GM21717 (cell line): ENCODE measurements at regions not wholly inside any gene's neighbourhood (a gene's known extent, or its start where the extent isn't known, plus 50 kb on each side); places are given as distances from the start of the nearest gene placed in this dataset.

Experiments
- ATAC-seq: cut with Tn5 transposase; IDR thresholded peaks from one replicate; pipeline ENCODE4 v1.9.1; 2021; ENCODE audit warnings: mild to moderate bottlenecking, moderate library complexity; ENCODE audit not compliant: unreplicated experiment

DNA sequence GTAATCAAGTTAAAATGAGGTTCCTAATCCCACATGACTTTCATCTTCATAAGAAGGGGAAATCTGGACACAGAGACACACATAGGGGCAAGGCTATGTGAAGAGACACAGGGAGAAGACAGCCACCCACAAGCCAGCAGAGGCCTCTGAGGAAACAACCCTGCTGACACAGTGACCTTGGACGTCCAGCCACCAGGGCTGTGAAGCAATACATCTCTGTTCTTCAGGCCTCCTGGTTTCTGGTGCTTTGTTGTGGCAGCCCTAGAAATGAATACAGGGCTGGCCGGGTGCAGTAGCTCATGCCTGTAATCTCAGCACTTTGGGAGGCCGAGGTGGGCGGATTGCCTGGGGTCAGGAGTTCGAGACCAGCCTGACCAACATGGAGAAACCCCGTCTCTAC lies 183.9 kb downstream of the CXCL12 start:
- ATAC-seq = no peak

DNA sequence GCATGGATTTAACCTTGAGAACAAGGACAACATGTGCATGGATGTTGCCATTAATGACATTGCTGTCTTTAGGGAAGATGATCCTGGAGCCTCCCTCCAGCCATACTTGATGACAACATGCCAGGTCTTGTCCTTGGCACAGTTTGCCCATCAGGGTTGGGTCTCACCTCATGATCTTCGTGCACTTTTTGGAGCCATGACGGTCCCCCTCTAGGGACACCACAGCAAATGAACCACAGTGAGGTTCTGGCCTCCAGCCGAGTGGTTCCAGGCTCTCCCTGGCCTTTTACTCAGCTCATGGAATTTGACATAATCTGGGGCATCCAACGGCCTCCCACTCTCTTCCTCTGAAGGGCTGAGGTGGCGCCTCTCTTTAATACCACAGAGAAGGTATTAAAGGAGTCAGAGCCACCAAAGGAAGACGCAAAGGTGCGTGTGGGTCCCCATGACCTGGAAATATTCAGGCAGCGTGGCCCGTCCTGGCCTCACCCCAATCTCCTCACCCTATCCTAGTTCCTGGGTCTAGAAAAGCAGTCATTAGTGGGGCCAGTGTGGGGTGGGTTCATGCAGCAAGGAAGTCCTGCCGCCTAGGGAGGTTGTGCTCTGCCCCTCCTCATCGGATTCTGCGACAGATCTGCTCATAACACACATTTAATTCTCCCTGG lies 184.8 kb downstream of the CXCL12 start:
- ATAC-seq = no peak

DNA sequence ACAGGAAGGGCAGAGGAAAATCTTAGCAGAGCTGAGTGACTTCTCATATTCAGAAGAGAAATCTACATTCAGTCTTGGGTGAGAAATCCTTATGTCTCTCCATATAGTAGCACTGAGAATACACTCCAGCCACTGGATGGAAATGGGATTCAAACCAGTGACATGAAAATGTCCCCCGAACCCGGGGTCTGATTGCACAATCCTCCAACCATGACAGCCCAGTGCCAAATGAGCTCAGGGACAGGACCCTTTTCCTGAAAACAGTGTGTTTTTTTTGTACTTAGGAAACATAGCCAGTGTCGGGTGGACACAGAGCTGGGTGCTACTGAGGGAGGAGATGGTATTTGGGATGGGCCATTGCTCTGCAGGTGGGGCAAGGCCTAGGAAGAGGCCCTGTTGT lies 185.6 kb downstream of the CXCL12 start:
- no peak for ATAC-seq

- ATAC-seq = no peak
These were observed 186.2 kb downstream of the CXCL12 start for GRCh38 chr10:44198780-44199097.

- no peak for ATAC-seq
These were observed 186.7 kb downstream of the CXCL12 start for GRCh38 chr10:44198096-44198779.

GRCh38 chr10:44197646-44198045 lies 187.3 kb downstream of the CXCL12 start:
- no peak for ATAC-seq

DNA sequence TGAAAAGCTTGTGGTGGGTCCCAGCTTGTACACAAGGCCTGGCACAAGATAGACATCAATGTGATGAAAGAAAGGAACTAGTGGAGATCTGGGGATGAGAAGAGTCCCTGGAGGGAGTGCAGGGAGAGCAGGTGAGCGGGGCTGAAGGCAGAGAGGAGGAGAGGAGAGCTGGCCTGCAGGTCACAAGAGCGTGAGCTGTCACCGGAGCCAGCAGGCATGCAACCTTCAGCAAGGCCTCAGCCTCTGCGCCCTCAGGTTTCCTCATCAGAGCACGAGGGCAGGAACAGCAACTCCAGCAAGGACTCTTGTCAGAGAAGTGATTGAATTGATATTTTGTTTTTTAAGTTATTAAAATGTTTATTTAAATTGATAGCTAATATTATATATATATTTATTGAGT lies 188.6 kb downstream of the CXCL12 start:
- no peak for ATAC-seq

- no peak for ATAC-seq
These were observed 188.9 kb downstream of the CXCL12 start for GRCh38 chr10:44196008-44196320.

GRCh38 chr10:44195112-44196007 lies 189.5 kb downstream of the CXCL12 start:
- no peak for ATAC-seq

DNA sequence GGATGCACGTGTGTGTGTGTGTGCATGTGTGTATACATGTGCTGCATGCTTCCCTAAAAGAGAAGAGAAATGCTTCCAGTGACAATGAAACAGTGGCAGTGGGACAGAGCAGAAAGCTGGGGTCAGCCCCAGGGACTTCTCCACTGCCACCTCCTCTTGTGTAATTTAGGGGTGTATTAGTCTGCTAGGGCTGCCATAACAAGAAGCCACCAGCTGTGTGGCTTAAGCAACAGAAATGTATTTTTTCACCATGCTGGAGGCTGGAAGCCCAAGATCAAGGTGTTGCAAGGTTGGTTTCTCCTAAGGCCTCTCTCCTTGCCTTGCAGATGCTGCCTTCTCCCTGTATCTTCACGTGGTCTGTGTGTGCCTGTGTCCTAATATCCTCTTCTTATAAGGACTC lies 190.5 kb downstream of the CXCL12 start:
- ATAC-seq = no peak

DNA sequence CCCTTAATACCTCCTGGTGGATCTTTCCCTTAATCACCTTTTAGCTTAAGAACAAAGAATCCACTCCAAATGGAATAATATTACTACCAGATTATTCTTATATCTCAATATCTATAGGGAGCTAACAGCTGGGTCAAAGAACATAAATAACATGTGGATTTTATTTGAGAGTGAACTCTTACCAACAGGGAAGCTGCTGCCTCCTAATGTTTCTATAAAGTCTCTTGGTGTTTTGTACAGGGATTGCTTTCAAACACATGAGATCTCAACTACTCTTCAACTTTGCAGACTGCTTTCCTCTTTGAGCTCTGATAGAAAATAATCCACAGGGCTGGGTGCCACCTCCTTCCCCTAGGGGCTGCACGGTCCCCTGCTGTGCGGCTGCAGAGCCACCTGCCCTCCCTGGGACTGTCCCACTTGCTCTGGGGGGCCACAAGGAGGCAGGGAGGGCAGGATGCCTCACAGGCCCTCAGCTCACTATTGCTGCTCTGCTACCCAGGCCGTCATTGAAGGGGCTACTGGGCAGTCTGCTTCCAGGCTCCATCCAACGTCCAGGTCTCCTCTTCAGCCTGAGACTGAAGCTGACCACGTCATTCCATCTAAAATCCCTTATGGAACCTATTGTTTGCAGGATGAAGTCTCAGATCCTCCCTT lies 191.2 kb downstream of the CXCL12 start:
- no peak for ATAC-seq

- ATAC-seq = no peak
These were observed 191.7 kb downstream of the CXCL12 start for GRCh38 chr10:44193166-44193565.

GRCh38 chr10:44192435-44192834 lies 192.5 kb downstream of the CXCL12 start:
- no peak for ATAC-seq

DNA sequence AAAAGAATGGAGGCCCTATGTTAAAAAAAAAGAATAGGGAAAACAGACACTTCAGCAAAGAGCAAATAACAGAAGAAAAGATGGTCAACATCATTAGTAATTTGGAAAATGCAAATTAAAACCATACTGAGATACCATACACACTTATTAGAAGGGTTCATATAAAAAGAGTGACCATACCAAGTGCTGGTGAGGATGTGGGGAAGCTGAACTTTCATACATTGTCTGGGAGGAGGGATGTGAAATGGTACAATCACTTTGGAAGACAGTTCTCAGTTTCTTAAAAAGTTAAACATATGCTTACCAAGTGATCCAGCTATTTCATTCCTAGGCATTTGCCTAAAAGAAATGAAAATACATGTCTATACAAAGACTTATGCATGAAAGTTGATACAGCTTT lies 194.4 kb downstream of the CXCL12 start:
- no peak for ATAC-seq

- ATAC-seq = no peak
These were observed 198.1 kb downstream of the CXCL12 start for GRCh38 chr10:44186821-44187220.

GRCh38 chr10:44186150-44186549 lies 198.7 kb downstream of the CXCL12 start:
- no peak for ATAC-seq

DNA sequence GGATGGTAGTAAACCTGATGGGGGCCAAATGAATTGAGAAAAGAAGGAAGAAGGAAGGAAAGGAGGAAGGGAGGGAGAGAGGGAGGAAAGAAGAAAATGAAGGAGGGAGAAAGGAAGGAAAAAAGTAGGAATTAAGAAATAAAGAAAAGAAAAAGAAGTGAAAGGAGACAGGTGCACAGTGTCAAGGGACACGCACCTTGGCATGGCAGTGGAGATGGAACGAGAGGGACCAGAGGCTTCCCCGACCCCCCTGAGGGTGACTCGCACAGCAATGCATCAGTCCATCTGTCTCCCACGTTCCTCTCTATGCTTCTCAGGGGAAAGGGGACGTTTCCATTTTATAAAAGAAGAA lies 199.6 kb downstream of the CXCL12 start:
- no peak for ATAC-seq

- no peak for ATAC-seq
These were observed 200.1 kb downstream of the CXCL12 start for GRCh38 chr10:44184633-44185314.

DNA sequence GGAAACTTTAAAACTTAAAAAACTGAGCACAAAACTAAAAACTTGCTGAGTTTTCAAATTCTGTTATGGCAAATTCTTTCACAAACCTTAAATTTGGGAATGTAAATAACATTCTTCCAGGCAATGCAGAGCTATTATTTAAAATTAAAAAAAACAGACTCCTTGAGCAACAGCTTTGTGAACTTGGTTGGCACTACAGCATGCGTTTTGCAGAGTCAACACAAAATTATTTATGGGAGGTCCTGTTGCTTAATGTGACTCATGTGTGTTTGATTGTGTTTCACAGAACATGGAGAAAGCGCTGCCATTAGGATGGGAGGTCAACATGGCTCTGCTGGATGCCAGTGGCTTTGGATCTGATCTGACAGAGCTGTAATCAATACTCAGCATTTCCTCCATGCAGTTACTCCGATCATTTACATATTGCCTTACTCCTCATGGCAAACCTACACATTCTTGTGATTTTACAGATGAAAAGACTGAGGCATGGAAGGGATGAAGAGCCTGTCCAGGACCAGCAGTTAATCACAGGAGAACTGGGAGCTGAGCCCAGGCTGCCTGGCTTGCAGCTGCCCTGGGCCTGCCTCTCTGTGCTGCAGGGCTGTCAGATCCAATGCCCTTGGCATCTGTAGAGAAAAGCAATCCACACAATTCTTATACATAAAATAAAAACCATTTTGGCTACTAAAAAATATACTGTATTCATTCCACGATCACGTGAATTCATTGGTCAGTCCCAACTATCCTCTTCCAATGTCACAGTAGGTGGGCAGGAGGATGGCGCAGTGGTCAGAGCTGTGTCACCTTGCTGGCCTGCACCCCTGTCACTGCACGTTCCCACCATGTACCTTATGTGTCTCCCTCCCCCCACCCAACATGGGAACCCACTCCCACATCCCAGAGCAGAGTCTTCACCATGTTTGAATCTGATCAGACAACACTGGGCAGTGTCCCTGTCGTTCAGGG lies 200.9 kb downstream of the CXCL12 start:
- no peak for ATAC-seq

DNA sequence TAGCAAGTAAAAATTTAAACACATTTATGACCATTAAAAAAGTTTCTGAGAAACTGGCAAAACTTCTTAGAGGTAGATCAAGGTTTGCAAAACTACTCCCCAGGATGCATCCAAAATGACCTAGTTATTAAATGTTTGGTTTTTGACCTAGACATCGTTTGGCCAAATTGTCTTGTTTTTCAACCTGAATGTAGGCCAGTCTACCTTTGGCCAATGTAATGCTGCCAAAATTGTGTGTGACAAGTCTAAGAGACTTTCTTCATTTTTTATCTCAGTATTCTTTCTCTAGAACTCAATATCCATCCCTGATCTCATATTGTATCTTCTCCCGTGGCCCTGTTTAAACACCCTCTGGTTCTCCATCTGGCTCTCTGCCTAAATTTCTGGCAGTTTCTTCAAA lies 202.0 kb downstream of the CXCL12 start:
- ATAC-seq = no peak
